GM12878 (cell line): ENCODE measurements at regions not wholly inside any gene's neighbourhood (a gene's known extent, or its start where the extent isn't known, plus 50 kb on each side); places are given as distances from the start of the nearest gene placed in this dataset.

Experiments used
- ATAC-seq: fragments of 200-7000 bp; cut with Tn5 transposase; 3 replicates; pipeline ENCODE4 v1.9.1; 2020; ENCODE audit warnings: mild to moderate bottlenecking, moderate library complexity
- BruUV-seq: library from RNA; stranded (reverse); fragments of 400-500 nt; replicated peaks from 2 replicates; lab custom pipeline; 2021; lab: Mats Ljungman, UMichigan
- CTCF ChIA-PET: fragments of 300-600 bp; sonication (Branson Sonifier 250); formaldehyde crosslinking; extraction: SDS; loops from one replicate; lab custom pipeline; 2021; ENCODE audit warnings: inconsistent platforms; lab: Yijun Ruan, JAX
- POLR2A ChIA-PET: fragments of 350-600 bp; formaldehyde crosslinking; extraction: SDS; loops from one replicate; lab custom pipeline; 2021; ENCODE audit warnings: inconsistent platforms; lab: Charles Lee
- RAD21 ChIA-PET: fragments of 300-600 bp; sonication (Branson Sonifier 250); formaldehyde crosslinking; loops from one replicate; lab custom pipeline; 2023; ENCODE audit warnings: antibody characterized with exemption; ENCODE audit not compliant: unreplicated experiment; lab: Charles Lee
- SMC1A ChIA-PET: fragments of 300-600 bp; sonication (Branson Sonifier 250); formaldehyde crosslinking; loops from one replicate; lab custom pipeline; 2023; ENCODE audit not compliant: unreplicated experiment, uncharacterized antibody; lab: Charles Lee
- DNase-seq: peaks from one replicate; pipeline ENCODE4 v3.0.0-alpha.2; 2011; ENCODE audit warnings: low read depth, low spot score
- FAIRE-seq: peaks from 3 replicates; lab custom pipeline; 2011; peaks lifted over from hg19 to GRCh38; lab: Jason Lieb, UNC
- H2AFZ ChIP-seq: 2 replicates; pipeline ENCODE4 v1.6.0; 2011; ENCODE audit warnings: low read depth, low read length, control low read depth; ENCODE audit not compliant: control insufficient read depth
- H3K27ac ChIP-seq: 2 replicates; pipeline ENCODE4 v1.5.1; 2011; ENCODE audit warnings: control low read depth; ENCODE audit not compliant: control insufficient read depth, insufficient read depth
- H3K27me3 ChIP-seq, 2 experiments: replicated peaks in 1 of 2; 2 replicates each; pipeline versions ENCODE4 v1.6.0 to v1.6.1; 2011; ENCODE audit warnings: low read length in 1 of 2; ENCODE audit not compliant: control insufficient read depth in 2 of 2, insufficient read depth in 2 of 2
- H3K36me3 ChIP-seq, 2 experiments: 2 replicates each; pipeline ENCODE4 v1.5.1; 2011; ENCODE audit warnings: low read length in 1 of 2; ENCODE audit not compliant: control insufficient read depth in 2 of 2, insufficient read depth in 2 of 2
- H3K4me1 ChIP-seq: 2 replicates; pipeline ENCODE4 v1.6.1; 2011; ENCODE audit warnings: mild to moderate bottlenecking, low read length, moderate library complexity, mixed read lengths; ENCODE audit not compliant: control insufficient read depth, insufficient read depth
- H3K4me2 ChIP-seq: 2 replicates; pipeline ENCODE4 v1.6.0; 2011; ENCODE audit warnings: control low read depth; ENCODE audit not compliant: control insufficient read depth, insufficient read depth
- H3K4me3 ChIP-seq: fragments of 200-600 bp; sonication (generic); 2 replicates; pipeline ENCODE4 v1.5.1; 2016
- H3K79me2 ChIP-seq: 2 replicates; pipeline ENCODE4 v1.6.0; 2011; ENCODE audit warnings: low read length; ENCODE audit not compliant: control insufficient read depth, insufficient read depth
- H3K9ac ChIP-seq: 2 replicates; pipeline ENCODE4 v1.8.0; 2011; ENCODE audit warnings: low read length, control low read depth, mixed read lengths; ENCODE audit not compliant: control insufficient read depth, insufficient read depth
- H3K9me3 ChIP-seq: replicated peaks from 3 replicates; pipeline ENCODE4 v1.5.1; 2011; ENCODE audit warnings: mild to moderate bottlenecking, low read length; ENCODE audit not compliant: control insufficient read depth, insufficient read depth
- H4K20me1 ChIP-seq: 2 replicates; pipeline ENCODE4 v1.6.0; 2011; ENCODE audit not compliant: control insufficient read depth, insufficient read depth
- BACH1 ChIP-seq: fragments of 450-650 bp; IDR thresholded peaks from 2 replicates; pipeline ENCODE4 v1.6.1; 2017; ENCODE audit warnings: mild to moderate bottlenecking, borderline replicate concordance
- DPF2 ChIP-seq: fragments of 450-650 bp; IDR thresholded peaks from 2 replicates; pipeline ENCODE4 v1.6.1; 2017; ENCODE audit warnings: mild to moderate bottlenecking
- LARP7 ChIP-seq: fragments of 450-650 bp; IDR thresholded peaks from 2 replicates; pipeline ENCODE4 v1.6.1; 2017; ENCODE audit warnings: mild to moderate bottlenecking
- MEF2A ChIP-seq: IDR thresholded peaks from 2 replicates; pipeline ENCODE4 v1.6.1; 2011; ENCODE audit warnings: low read depth, mild to moderate bottlenecking, low read length, moderate library complexity; ENCODE audit not compliant: insufficient read depth
- MLLT1 ChIP-seq: fragments of 450-650 bp; IDR thresholded peaks from 2 replicates; pipeline ENCODE4 v1.6.1; 2016; ENCODE audit warnings: mild to moderate bottlenecking
- MTA3 ChIP-seq: IDR thresholded peaks from 2 replicates; pipeline ENCODE4 v1.6.1; 2012; ENCODE audit warnings: low read length, inconsistent platforms, borderline replicate concordance
- NRF1 ChIP-seq: conservative IDR thresholded peaks from 2 replicates; pipeline ENCODE4 v1.6.1; 2011; ENCODE audit warnings: mild to moderate bottlenecking, low read depth, low read length, improper control_type of control experiment
- PRDM15 ChIP-seq: fragments of 450-650 bp; formaldehyde crosslinking; IDR thresholded peaks from 2 replicates; pipeline ENCODE4 v1.4.0; 2020; ENCODE audit warnings: mild to moderate bottlenecking, moderate library complexity
- RFX5 ChIP-seq: IDR thresholded peaks from 2 replicates; pipeline ENCODE4 v1.6.1; 2011; ENCODE audit warnings: low read depth, low read length, improper control_type of control experiment
- SIX5 ChIP-seq: IDR thresholded peaks from 2 replicates; pipeline ENCODE4 v1.6.1; 2011; ENCODE audit warnings: mild to moderate bottlenecking, low read depth, low read length, moderate library complexity; ENCODE audit not compliant: severe bottlenecking
- SP1 ChIP-seq: IDR thresholded peaks from one replicate; pipeline ENCODE4 v1.6.1; 2011; ENCODE audit warnings: low read depth, low read length
- TAF1 ChIP-seq: IDR thresholded peaks from 2 replicates; pipeline ENCODE4 v1.6.1; 2011; ENCODE audit warnings: mild to moderate bottlenecking, low read depth, low read length, borderline replicate concordance
- WGBS: methylation state at CpG from one replicate; pipeline ENCODE4 v1.1.6; 2016; ENCODE audit warnings: low lambda C conversion rate; ENCODE audit not compliant: insufficient replicate concordance, insufficient coverage; ENCODE audit errors: missing lambda C conversion rate; 5-methylcytosine and 5-hydroxymethylcytosine counted together
- in situ Hi-C: fragments of 300-500 bp; cut with MboI; formaldehyde crosslinking; loops from 9 replicates; pipeline ENCODE4 v1.14.3; 2018; ENCODE audit warnings: mixed read lengths
- intact Hi-C: fragments of 100-400 bp; cut with micrococcal nuclease; formaldehyde crosslinking; loops from one replicate; pipeline ENCODE4 v1.14.2; 2022; ENCODE audit not compliant: unreplicated experiment

- no peak for TF ChIP-seq NRF1
- TF ChIP-seq SP1, result no peak
- TF ChIP-seq TAF1, result no peak
Measured at GRCh38 chr16:65760874-65761273, 605.6 kb upstream of the CDH5 start (continued).

GRCh38 chr16:65758620-65759019, 607.9 kb upstream of the CDH5 start:
- POLR2A ChIA-PET, result no interaction called here
- intact Hi-C loops (no loop called here), in situ Hi-C loops (no loop called here)
- Histone ChIP-seq H2AFZ (no peak overlapping the region), H3K27me3 (no peaks in the 10 kb centered on the region), H3K79me2 (no peaks in the 10 kb centered on the region), H4K20me1 (no peaks in the 10 kb centered on the region), H3K4me1 (no peaks in the 10 kb centered on the region), H3K4me2 (no peak overlapping the region), H3K4me3 (no peak overlapping the region), H3K27ac (no peak overlapping the region), H3K9me3 (no peaks in the 10 kb centered on the region), H3K36me3 (no peaks in the 10 kb centered on the region), H3K9ac (no peak overlapping the region)
- ATAC-seq (no peak), FAIRE-seq (no peak), DNase-seq (no peak)
- CTCF ChIA-PET, result interaction anchor here (0.6 kb wide), 1 partner anchor 696 kb away, joined by 3 read pairs; no protein-coding TSS in a partner anchor
- WGBS, result 28% methylated on average over 4 of the region's 4 CpGs
- RAD21 ChIA-PET, result no interaction called here
- SMC1A ChIA-PET, result no interaction called here
- TF ChIP-seq DPF2, result no peak
- no TSS peak for BruUV-seq

GRCh38 chr16:65757064-65757463, 609.4 kb upstream of the CDH5 start:
- Histone ChIP-seq H3K4me2 (no peak overlapping the region), H3K27me3 (no peaks in the 10 kb centered on the region), H3K9ac (no peak overlapping the region), H3K27ac (no peak overlapping the region), H3K4me1 (no peaks in the 10 kb centered on the region), H4K20me1 (no peaks in the 10 kb centered on the region), H3K9me3 (no peaks in the 10 kb centered on the region), H3K79me2 (no peaks in the 10 kb centered on the region), H3K4me3 (no peak overlapping the region), H2AFZ (no peak overlapping the region), H3K36me3 (no peaks in the 10 kb centered on the region)
- no TSS peak for BruUV-seq
- ATAC-seq, result no peak
- intact Hi-C loops (no loop called here), in situ Hi-C loops (no loop called here)
- no peak for DNase-seq
- POLR2A ChIA-PET, result no interaction called here
- FAIRE-seq, result no peak
- SMC1A ChIA-PET, result no interaction called here
- WGBS, result 53% methylated on average over 4 of the region's 4 CpGs
- RAD21 ChIA-PET, result no interaction called here
- CTCF ChIA-PET, result no interaction called here
- TF ChIP-seq MLLT1 (no peak), PRDM15 (no peak), MTA3 (no peak), LARP7 (no peak), MEF2A (no peak), BACH1 (no peak), DPF2 (no peak), RFX5 (no peak), SIX5 (no peak)
